Ureter (tissue), 1 donor: ENCODE measurements at regions not wholly inside any gene's neighbourhood (a gene's known extent, or its start where the extent isn't known, plus 50 kb on each side); places are given as distances from the start of the nearest gene placed in this dataset.
"Not testable (repeated sequence)": the region's sequence is repeated elsewhere in the genome, so short reads cannot be mapped to it uniquely, and the experiment has no call there.

Experiments
- DNase-seq: peaks from one replicate; pipeline ENCODE4 v3.0.0-alpha.2; 2020; ENCODE audit warnings: low spot score
- donor health status: DM: yes; HTN: yes; CAD: no.

- DNase-seq = no peak
Measured at GRCh38 chr2:209070262-209070661, 353.6 kb upstream of the MAP2 start.

GRCh38 chr2:209073151-209073550 lies 350.7 kb upstream of the MAP2 start:
- no peak for DNase-seq

- no peak for DNase-seq
Measured at GRCh38 chr2:209074711-209075110, 349.1 kb upstream of the MAP2 start.

GRCh38 chr2:209076151-209076550 lies 347.7 kb upstream of the MAP2 start:
- DNase-seq = no peak

- no peak for DNase-seq
Measured at GRCh38 chr2:209086761-209087160, 337.1 kb upstream of the MAP2 start.

GRCh38 chr2:209091056-209091455 lies 332.8 kb upstream of the MAP2 start:
- no peak for DNase-seq

- DNase-seq = no peak
Measured at GRCh38 chr2:209094221-209094620, 329.6 kb upstream of the MAP2 start.

GRCh38 chr2:209095432-209095831 lies 328.4 kb upstream of the MAP2 start:
- no peak for DNase-seq

GRCh38 chr2:209097168-209097567 lies 326.7 kb upstream of the MAP2 start:
- no peak for DNase-seq

GRCh38 chr2:209102319-209102718 lies 321.5 kb upstream of the MAP2 start:
- no peak for DNase-seq

- DNase-seq = no peak
Measured at GRCh38 chr2:209113026-209113425, 310.8 kb upstream of the MAP2 start.

GRCh38 chr2:209114588-209115240 lies 309.1 kb upstream of the MAP2 start:
- DNase-seq = no peak

GRCh38 chr2:209121691-209122090 lies 302.2 kb upstream of the MAP2 start:
- DNase-seq = no peak

GRCh38 chr2:209125291-209125690 lies 298.6 kb upstream of the MAP2 start:
- DNase-seq = no peak

- no peak for DNase-seq
Measured at GRCh38 chr2:209138079-209138478, 285.8 kb upstream of the MAP2 start.

- DNase-seq = no peak
Measured at GRCh38 chr2:209141142-209141541, 282.7 kb upstream of the MAP2 start.

- no peak for DNase-seq
Measured at GRCh38 chr2:209141818-209142217, 282.0 kb upstream of the MAP2 start.

- DNase-seq = not testable (repeated sequence)
Measured at GRCh38 chr2:209145220-209145691, 278.6 kb upstream of the MAP2 start.

- no peak for DNase-seq
Measured at GRCh38 chr2:209145941-209146681, 277.7 kb upstream of the MAP2 start.

- no peak for DNase-seq
Measured at GRCh38 chr2:209146682-209147320, 277.0 kb upstream of the MAP2 start.

GRCh38 chr2:209147981-209148380 lies 275.9 kb upstream of the MAP2 start:
- no peak for DNase-seq

- no peak for DNase-seq
Measured at GRCh38 chr2:209160800-209161588, 262.9 kb upstream of the MAP2 start.
